ENCODE measurements at regions not wholly inside any gene's neighbourhood (a gene's known extent, or its start where the extent isn't known, plus 50 kb on each side); places are given as distances from the start of the nearest gene placed in this dataset.

- peaks cover 23% of the 10 kb centered on the region for H3K9me3 Mint-ChIP-seq
- no peak overlapping the region for H3K4me3 Mint-ChIP-seq
- no peak for TF ChIP-seq CTCF (IDR thresholded peaks at IDR 0.05)
- H3K36me3 Mint-ChIP-seq (ENCODE audit: low read depth): no peaks in the 10 kb centered on the region
- no peaks in the 10 kb centered on the region for H3K4me1 Mint-ChIP-seq (ENCODE audit: low read depth)
- H3K27me3 Mint-ChIP-seq (ENCODE audit: insufficient read depth): no peaks in the 10 kb centered on the region
- no peak for DNase-seq
- H3K27ac Mint-ChIP-seq: no peak overlapping the region
These were observed 1137.1 kb upstream of the ATXN8OS start for GRCh38 chr13:68970532-68970931.

DNA sequence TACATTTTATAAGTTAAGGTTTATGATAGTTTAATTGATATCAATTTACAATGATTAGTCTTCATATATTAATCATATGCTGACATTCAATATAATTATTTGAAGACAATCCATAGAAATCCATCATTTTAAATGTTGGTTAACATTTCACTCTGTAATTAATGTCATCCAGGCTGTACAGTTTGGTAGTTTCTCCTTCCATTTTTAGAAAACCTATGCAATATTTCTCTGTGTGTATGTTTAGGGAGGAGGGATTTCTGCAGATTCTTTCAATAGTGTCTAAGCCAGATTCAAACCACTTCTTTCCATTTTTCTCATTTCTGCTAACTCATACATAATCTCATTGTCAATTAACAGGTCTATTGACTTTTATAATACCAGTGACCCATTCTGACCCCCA is 1159.0 kb upstream of the ATXN8OS start:
- Mint-ChIP-seq H3K36me3 (ENCODE audit: low read depth) (no peaks in the 10 kb centered on the region; the same call in 1 of the 2 replicates), H3K27ac (no peak overlapping the region), H3K27me3 (ENCODE audit: insufficient read depth) (no peaks in the 10 kb centered on the region; the same call in 1 of the 2 replicates), H3K4me3 (no peak overlapping the region), H3K9me3 (peaks cover 60% of the 10 kb centered on the region), H3K4me1 (ENCODE audit: low read depth) (no peaks in the 10 kb centered on the region)
- TF ChIP-seq CTCF (IDR thresholded peaks at IDR 0.05): no peak
- no peak for DNase-seq

DNA sequence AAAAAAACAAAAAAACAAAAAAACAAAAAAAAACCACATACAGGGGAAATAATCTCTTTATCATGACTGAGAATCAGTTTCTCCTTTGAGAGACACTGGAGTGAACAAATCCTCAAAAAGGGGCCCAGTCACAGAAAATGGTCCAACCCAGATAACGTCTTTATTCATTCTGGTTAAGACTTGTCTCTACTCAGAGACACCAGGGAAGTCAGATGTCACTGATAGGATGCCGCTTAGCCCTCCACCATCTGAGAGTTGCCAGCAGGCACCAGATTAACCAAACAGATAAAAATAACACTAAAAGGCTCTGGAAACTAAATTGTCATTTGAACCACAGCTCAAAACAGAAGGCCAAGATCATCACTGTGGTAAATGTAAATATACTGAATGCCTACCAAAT is 1163.4 kb upstream of the ATXN8OS start:
- H3K4me1 Mint-ChIP-seq (ENCODE audit: low read depth): no peaks in the 10 kb centered on the region
- no peak overlapping the region for H3K27ac Mint-ChIP-seq
- no peak for TF ChIP-seq CTCF (IDR thresholded peaks at IDR 0.05)
- DNase-seq: no peak
- H3K9me3 Mint-ChIP-seq: peaks cover 55% of the 10 kb centered on the region
- no peaks in the 10 kb centered on the region; the same call in 1 of the 2 replicates for H3K36me3 Mint-ChIP-seq (ENCODE audit: low read depth)
- no peaks in the 10 kb centered on the region; the same call in 1 of the 2 replicates for H3K27me3 Mint-ChIP-seq (ENCODE audit: insufficient read depth)
- no peak overlapping the region for H3K4me3 Mint-ChIP-seq

- Mint-ChIP-seq H3K9me3 (peaks cover 35% of the 10 kb centered on the region), H3K27me3 (ENCODE audit: insufficient read depth) (no peaks in the 10 kb centered on the region; the same call in 1 of the 2 replicates), H3K4me3 (no peak overlapping the region), H3K27ac (no peak overlapping the region), H3K4me1 (ENCODE audit: low read depth) (no peaks in the 10 kb centered on the region), H3K36me3 (ENCODE audit: low read depth) (no peaks in the 10 kb centered on the region; the same call in 1 of the 2 replicates)
- no peak for TF ChIP-seq CTCF (IDR thresholded peaks at IDR 0.05)
- no peak for DNase-seq
These were observed 1167.6 kb upstream of the ATXN8OS start for GRCh38 chr13:68940049-68940448.

- TF ChIP-seq CTCF (IDR thresholded peaks at IDR 0.05): no peak
- Mint-ChIP-seq H3K9me3 (peaks cover 39% of the 10 kb centered on the region), H3K27me3 (ENCODE audit: insufficient read depth) (no peaks in the 10 kb centered on the region), H3K4me3 (no peak overlapping the region), H3K36me3 (ENCODE audit: low read depth) (no peaks in the 10 kb centered on the region; the same call in 1 of the 2 replicates), H3K27ac (no peak overlapping the region), H3K4me1 (ENCODE audit: low read depth) (no peaks in the 10 kb centered on the region)
- no peak for DNase-seq
These were observed 1169.0 kb upstream of the ATXN8OS start for GRCh38 chr13:68938639-68939038.
